Glomerular visceral epithelial cell (primary cell): ENCODE measurements at regions not wholly inside any gene's neighbourhood (a gene's known extent, or its start where the extent isn't known, plus 50 kb on each side); places are given as distances from the start of the nearest gene placed in this dataset.

ENCODE experiments used
- DNase-seq: peaks from one replicate; pipeline ENCODE4 v3.0.0-alpha.2; 2016; ENCODE audit errors: extremely low spot score

- no peak for DNase-seq
Measured at GRCh38 chr2:126389446-126389845, 266.5 kb upstream of the GYPC start.

GRCh38 chr2:126392889-126393288 is 263.1 kb upstream of the GYPC start:
- DNase-seq, result no peak

DNA sequence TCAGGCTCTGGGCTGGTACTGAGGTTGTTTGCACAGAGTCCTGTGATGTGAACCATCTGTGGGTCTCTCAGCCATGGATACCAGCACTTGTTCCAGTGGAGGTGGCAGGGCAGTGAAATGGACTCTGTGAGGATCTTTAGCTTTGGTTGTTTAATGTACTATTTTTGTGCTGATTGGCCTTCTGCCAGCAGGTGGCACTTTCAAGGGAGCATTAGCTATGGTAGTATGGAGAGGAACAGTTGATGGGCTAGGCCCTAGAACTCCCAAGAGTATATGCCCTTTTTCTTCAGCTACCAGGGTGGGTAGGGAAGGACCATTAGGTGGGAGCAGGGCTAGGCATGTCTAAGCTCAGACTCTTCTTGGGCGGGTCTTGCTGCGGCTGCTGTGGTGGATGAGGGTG is 257.0 kb upstream of the GYPC start:
- no peak for DNase-seq

DNA sequence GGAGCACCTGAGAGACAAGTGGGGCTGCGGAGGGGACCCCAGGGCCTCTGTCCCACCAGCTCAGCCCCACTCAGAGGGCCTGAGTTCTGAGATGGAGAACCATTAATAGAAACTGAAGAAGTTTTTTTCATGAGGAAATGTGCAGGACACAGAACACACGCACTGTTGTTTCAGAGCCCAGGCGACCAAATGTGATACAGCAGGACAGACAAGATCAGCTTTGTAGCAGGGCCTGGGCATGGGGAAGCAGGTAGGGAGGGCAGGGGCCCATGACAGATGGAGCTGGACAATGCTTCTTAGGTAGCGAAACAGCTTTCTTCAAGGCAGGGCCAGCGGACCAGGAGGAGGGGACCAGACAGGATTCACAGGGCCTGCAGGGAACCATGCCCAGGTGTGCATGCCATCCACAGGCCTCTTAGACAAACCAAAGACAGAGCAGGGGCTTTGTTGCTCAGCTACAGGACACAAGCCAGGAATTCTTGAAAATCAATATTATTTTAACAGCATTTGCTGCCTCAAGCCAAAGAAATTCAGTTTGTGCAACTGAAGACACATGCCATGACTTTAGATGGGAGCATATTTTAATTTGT is 252.8 kb upstream of the GYPC start:
- DNase-seq, result no peak

GRCh38 chr2:126406267-126406666 is 249.7 kb upstream of the GYPC start:
- no peak for DNase-seq

GRCh38 chr2:126408671-126409070 is 247.3 kb upstream of the GYPC start:
- no peak for DNase-seq

GRCh38 chr2:126409850-126410249 is 246.1 kb upstream of the GYPC start:
- DNase-seq, result no peak

GRCh38 chr2:126413079-126413478 is 242.9 kb upstream of the GYPC start:
- DNase-seq, result no peak

- no peak for DNase-seq
Measured at GRCh38 chr2:126419403-126419802, 236.6 kb upstream of the GYPC start.

GRCh38 chr2:126425943-126426342 is 230.0 kb upstream of the GYPC start:
- DNase-seq, result no peak

DNA sequence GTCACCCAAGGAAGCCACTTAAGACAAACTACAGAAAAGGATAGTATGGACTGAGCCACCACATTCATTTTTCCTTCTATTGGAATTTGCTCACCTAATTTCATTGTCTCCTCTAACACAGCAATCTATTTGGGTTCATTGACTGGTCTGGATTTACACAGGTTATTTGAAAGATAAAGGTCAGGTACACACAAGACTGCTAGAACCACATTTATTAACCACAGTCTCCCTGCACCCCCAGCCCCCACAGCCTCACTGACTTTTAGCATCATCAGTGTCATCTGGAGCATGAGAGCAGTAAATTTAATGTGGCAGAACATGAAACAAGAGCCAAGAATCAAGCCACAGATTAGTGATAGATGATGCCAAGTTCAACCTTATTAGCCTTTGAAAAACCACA is 226.9 kb upstream of the GYPC start:
- no peak for DNase-seq

- no peak for DNase-seq
Measured at GRCh38 chr2:126431136-126431535, 224.8 kb upstream of the GYPC start.

DNA sequence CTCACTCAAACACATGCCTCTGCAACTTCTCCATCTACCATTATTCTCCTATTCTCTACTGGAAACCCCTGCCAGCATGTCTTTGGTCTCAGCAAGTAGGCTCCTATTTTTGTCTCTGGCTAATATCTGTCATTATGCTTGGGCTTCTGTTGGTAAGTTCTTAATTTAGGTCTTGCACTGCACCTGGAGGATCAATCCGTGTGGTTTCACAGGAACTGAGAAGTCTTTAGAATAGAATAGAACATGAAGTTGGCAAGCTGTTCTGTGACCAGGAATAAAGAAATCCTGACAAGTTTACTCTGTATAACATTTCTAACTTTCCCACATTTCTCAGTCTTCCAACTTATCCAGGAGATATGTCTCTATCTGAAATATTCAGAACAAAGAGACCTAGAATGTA is 219.5 kb upstream of the GYPC start:
- no peak for DNase-seq

- DNase-seq, result no peak
Measured at GRCh38 chr2:126437016-126437415, 218.9 kb upstream of the GYPC start.

DNA sequence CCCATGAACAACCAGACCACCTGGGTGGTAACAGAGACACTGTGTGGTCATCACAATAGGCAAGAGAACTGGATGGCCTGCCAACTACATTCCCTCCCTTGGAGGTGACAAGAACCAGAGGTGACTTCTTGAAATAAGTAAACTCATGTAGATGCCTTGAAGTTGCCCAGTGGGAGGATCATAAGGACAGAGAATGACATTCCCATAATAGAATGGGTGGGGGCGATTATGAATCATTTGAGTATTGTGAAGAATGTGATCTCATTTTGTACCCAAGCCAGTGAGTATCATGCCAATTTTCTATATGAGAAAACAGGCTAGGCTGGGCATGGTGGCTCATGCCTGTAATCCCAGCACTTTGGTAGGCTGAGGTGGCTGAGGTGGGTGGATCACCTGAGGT is 211.4 kb upstream of the GYPC start:
- no peak for DNase-seq

GRCh38 chr2:126446106-126446695 is 209.8 kb upstream of the GYPC start:
- no peak for DNase-seq

- DNase-seq, result no peak
Measured at GRCh38 chr2:126448611-126449010, 207.3 kb upstream of the GYPC start.

GRCh38 chr2:126449677-126450076 is 206.3 kb upstream of the GYPC start:
- no peak for DNase-seq

GRCh38 chr2:126463892-126464674 is 191.9 kb upstream of the GYPC start:
- no peak for DNase-seq

GRCh38 chr2:126467367-126468054 is 188.4 kb upstream of the GYPC start:
- DNase-seq, result no peak

DNA sequence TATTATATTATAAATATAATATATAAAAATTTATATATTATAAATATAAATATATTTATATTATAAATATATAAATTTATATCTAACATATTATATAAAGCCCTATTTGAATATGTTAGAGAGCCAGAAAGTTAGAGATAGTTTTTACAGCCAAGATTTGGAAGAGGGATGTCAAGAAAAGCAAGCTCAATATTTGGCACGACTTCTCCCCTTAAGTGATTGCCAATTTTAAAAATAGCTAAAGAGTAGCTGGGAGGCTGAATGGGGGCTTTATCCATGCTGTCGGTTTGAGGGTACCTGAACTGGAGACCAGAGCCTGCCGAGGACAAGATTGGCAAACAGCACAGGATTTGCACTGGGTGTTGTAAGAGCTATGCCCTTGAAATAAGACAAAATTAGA is 180.9 kb upstream of the GYPC start:
- no peak for DNase-seq

DNA sequence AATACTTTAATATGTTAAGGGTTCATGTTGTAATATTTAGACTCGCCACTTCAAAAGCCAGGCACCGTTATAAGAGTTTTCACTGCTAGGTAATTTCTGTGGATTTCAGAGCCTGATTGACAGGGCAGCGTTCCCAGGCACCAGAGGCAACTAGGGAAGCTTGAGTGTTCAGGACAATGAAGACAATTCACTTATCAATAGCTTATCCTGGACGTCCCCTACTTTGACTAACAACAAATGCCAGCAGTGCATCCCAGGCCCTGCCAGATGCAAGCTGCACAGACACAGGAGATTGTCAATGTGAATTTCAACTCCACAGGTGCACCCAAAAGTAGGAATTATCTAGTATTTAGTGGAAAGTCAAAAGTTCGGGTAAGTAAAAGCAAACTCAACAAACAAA is 179.3 kb upstream of the GYPC start:
- no peak for DNase-seq

DNA sequence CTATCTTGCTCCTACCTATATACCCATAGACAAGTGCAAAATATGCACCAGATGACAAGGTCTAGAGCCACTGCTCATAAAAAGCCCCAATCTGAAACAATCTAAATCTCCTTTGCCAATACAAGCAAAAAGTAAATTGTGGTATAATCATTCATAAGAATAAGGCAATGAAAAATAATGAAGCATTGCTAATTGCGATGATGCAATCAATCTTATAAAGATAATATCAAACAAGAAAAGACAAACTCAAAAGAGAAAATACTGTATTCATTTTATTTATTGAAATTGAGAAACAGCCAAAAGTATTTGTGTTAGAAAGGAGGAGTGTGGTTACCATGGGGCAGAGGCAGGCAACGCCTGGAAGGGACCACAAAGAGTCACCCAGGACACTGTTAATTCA is 175.9 kb upstream of the GYPC start:
- DNase-seq, result no peak
